ENCODE measurements at regions not wholly inside any gene's neighbourhood (a gene's known extent, or its start where the extent isn't known, plus 50 kb on each side); places are given as distances from the start of the nearest gene placed in this dataset.
A peak's percentile ranks its signal among the peaks of the same experiment; 100 is the strongest.

DNA sequence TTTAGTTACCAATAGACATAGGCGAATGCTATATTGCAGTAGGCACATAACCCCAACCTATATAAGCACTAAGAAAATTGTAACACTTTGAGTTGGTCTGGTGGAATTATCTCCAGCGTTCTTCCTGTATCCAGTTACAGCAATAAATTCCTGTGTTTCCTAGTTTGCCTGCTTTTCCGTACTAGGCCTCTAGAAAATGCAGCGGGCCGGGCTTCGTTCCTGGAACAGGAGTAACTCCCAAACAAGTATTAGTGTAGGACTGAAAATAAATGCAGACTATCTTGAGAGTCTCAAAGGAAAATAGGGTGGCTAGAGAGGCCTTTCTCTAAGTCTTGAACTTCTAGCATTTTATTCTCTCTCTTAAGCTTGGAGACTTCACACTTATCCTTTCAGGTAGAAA lies 159.8 kb downstream of the OR13H1 start:
- WGBS, 2 donors = 57 to 95% methylated on average over 6 of the region's 6 CpGs
- Histone ChIP-seq H3K27me3 (ENCODE audit: control insufficient read depth in 3 of 3, insufficient read depth in 3 of 3, low read length in 2 of 3) (peaks cover 0 to 10% (median under 1%) of the 10 kb centered on the region in 3 donors), H3K4me1 (ENCODE audit: control insufficient read depth in 5 of 5, insufficient read depth in 5 of 5, low read length in 5 of 5) (peaks cover 0 to 5% (median 0%) of the 10 kb centered on the region in 5 donors), H3K36me3 (ENCODE audit: control insufficient read depth in 4 of 4, insufficient read depth in 4 of 4, low read length in 4 of 4) (no peaks in the 10 kb centered on the region), H3K27ac (ENCODE audit: low read depth in 1 of 2, low read length in 1 of 2) (no peak overlapping the region), H3K4me3 (no peak overlapping the region), H3K9me3 (ENCODE audit: control insufficient read depth in 4 of 4, insufficient read depth in 3 of 4, low read length in 3 of 4) (no peaks in the 10 kb centered on the region), H3K9ac (ENCODE audit: insufficient read depth in 1 of 2, low read length in 2 of 2) (no peak overlapping the region)
- DNase-seq (peak in 1 of 3 donors; percentile 28), ATAC-seq (ENCODE audit: insufficient read depth, low FRiP score) (no peak)
- TF ChIP-seq, protein P1, sequence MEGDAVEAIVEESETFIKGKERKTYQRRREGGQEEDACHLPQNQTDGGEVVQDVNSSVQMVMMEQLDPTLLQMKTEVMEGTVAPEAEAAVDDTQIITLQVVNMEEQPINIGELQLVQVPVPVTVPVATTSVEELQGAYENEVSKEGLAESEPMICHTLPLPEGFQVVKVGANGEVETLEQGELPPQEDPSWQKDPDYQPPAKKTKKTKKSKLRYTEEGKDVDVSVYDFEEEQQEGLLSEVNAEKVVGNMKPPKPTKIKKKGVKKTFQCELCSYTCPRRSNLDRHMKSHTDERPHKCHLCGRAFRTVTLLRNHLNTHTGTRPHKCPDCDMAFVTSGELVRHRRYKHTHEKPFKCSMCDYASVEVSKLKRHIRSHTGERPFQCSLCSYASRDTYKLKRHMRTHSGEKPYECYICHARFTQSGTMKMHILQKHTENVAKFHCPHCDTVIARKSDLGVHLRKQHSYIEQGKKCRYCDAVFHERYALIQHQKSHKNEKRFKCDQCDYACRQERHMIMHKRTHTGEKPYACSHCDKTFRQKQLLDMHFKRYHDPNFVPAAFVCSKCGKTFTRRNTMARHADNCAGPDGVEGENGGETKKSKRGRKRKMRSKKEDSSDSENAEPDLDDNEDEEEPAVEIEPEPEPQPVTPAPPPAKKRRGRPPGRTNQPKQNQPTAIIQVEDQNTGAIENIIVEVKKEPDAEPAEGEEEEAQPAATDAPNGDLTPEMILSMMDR (IDR thresholded peaks at IDR 0.05; ENCODE audit: control extremely low read depth, extremely low read depth) = no peak

DNA sequence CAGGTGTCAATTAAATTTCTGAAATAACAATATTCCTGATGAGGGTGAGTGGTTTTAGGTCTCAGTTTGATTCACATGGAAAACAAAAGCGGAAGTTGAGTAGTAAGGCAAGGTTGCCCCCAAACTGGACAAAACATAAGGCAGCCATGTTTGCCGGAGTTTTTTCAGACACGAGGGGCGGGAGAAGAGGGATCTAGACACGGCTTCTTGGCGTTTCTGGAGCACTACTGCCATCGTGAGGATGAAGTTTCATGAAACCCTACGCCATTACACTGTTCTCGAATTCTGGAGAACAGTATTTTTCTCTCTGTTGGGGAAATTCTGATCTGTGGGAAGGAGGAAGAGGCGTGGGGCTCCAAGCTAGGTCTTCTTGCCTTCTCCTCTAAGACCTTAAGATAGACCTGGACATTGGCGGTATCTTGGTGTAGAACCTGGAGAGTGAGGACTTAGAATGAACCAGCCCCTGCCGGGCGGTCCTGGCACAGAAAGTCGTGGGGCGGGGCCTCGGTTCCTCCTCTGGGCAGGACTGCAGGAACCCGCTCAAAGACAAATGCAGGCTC lies 160.3 kb downstream of the OR13H1 start:
- H3K36me3 ChIP-seq (ENCODE audit: control insufficient read depth in 4 of 4, insufficient read depth in 4 of 4, low read length in 4 of 4) = no peaks in the 10 kb centered on the region
- ATAC-seq (ENCODE audit: insufficient read depth, low FRiP score) (peak; percentile 88), DNase-seq (peak in 2 of 3 donors; percentile 94 to 97)
- no peaks in the 10 kb centered on the region for H3K9me3 ChIP-seq (ENCODE audit: control insufficient read depth in 4 of 4, insufficient read depth in 3 of 4, low read length in 3 of 4)
- H3K4me1 ChIP-seq (ENCODE audit: control insufficient read depth in 5 of 5, insufficient read depth in 5 of 5, low read length in 5 of 5) = peaks cover 0 to 5% (median 0%) of the 10 kb centered on the region in 5 donors
- H3K9ac ChIP-seq (ENCODE audit: insufficient read depth in 1 of 2, low read length in 2 of 2) = peak overlapping the region in 1 of 2 donors; percentile 73
- peak overlapping the region in 1 of 2 donors; percentile 74 for H3K27ac ChIP-seq (ENCODE audit: low read depth in 1 of 2, low read length in 1 of 2)
- H3K4me3 ChIP-seq = peak overlapping the region; percentile 47
- 46 to 96% methylated on average over 17 of the region's 17 CpGs for WGBS, 2 donors
- TF ChIP-seq, protein P1 (IDR thresholded peaks at IDR 0.05; ENCODE audit: control extremely low read depth, extremely low read depth) = peak; percentile 41
- peaks cover 0 to 6% (median 0%) of the 10 kb centered on the region in 3 donors for H3K27me3 ChIP-seq (ENCODE audit: control insufficient read depth in 3 of 3, insufficient read depth in 3 of 3, low read length in 2 of 3)

DNA sequence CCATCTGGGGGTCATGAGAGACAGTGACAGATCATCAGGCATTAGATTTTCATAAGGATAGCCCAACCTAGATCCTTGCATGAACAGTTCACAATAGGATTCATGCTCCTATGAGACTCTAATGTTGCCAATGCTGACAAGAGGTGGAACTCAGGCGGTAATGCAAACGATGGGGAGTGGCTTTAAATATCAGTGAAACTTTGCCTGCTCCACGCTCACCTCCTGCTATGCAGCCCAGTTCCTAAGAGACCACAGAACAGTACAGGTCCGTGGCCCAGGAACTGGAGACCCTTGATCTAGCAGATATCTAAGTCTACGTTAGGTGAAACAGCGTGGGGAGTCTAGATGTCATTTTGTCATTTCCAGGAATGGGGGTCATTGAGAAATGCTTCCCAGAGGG lies 165.7 kb downstream of the OR13H1 start:
- DNase-seq (no peak), ATAC-seq (ENCODE audit: insufficient read depth, low FRiP score) (no peak)
- TF ChIP-seq, protein P1 (IDR thresholded peaks at IDR 0.05; ENCODE audit: control extremely low read depth, extremely low read depth) = no peak
- Histone ChIP-seq H3K9ac (ENCODE audit: insufficient read depth in 1 of 2, low read length in 2 of 2) (no peak overlapping the region), H3K4me1 (ENCODE audit: control insufficient read depth in 5 of 5, insufficient read depth in 5 of 5, low read length in 5 of 5) (no peaks in the 10 kb centered on the region), H3K9me3 (ENCODE audit: control insufficient read depth in 4 of 4, insufficient read depth in 3 of 4, low read length in 3 of 4) (peaks cover 0 to 2% (median 0%) of the 10 kb centered on the region in 4 donors), H3K27me3 (ENCODE audit: control insufficient read depth in 3 of 3, insufficient read depth in 3 of 3, low read length in 2 of 3) (no peaks in the 10 kb centered on the region), H3K36me3 (ENCODE audit: control insufficient read depth in 4 of 4, insufficient read depth in 4 of 4, low read length in 4 of 4) (no peaks in the 10 kb centered on the region), H3K27ac (ENCODE audit: low read depth in 1 of 2, low read length in 1 of 2) (no peak overlapping the region), H3K4me3 (no peak overlapping the region)
- WGBS, 2 donors = 92% methylated on average over 6 of the region's 6 CpGs

DNA sequence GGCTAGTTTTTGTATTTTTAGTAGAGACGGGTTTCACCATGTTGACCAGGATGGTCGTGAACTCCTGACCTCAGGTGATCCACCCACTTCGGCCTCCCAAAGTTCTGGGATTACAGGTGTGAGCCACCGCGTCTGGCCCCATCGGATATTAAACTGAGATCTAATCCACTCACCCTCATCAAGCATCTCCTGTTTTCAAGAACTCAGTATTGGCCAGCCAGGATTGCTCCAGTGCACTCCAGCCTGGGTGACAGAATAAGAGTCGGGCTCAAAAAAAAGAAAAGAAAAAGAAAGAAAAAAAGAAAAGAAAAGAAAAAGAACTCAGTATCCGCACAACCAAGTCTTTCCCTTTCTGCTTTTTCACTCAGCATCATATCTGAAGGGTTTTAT lies 167.6 kb downstream of the OR13H1 start:
- Histone ChIP-seq H3K4me3 (no peak overlapping the region), H3K9ac (ENCODE audit: insufficient read depth in 1 of 2, low read length in 2 of 2) (no peak overlapping the region), H3K4me1 (ENCODE audit: control insufficient read depth in 5 of 5, insufficient read depth in 5 of 5, low read length in 5 of 5) (no peaks in the 10 kb centered on the region), H3K27me3 (ENCODE audit: control insufficient read depth in 3 of 3, insufficient read depth in 3 of 3, low read length in 2 of 3) (no peaks in the 10 kb centered on the region), H3K36me3 (ENCODE audit: control insufficient read depth in 4 of 4, insufficient read depth in 4 of 4, low read length in 4 of 4) (no peaks in the 10 kb centered on the region), H3K27ac (ENCODE audit: low read depth in 1 of 2, low read length in 1 of 2) (no peak overlapping the region), H3K9me3 (ENCODE audit: control insufficient read depth in 4 of 4, insufficient read depth in 3 of 4, low read length in 3 of 4) (peaks cover 0 to 2% (median 0%) of the 10 kb centered on the region in 4 donors)
- WGBS, 2 donors = 75 to 99% methylated on average over 8 of the region's 8 CpGs
- ATAC-seq (ENCODE audit: insufficient read depth, low FRiP score) (no peak), DNase-seq (no peak)
- TF ChIP-seq, protein P1 (IDR thresholded peaks at IDR 0.05; ENCODE audit: control extremely low read depth, extremely low read depth) = no peak
